GM12873 (cell line): ENCODE measurements at regions not wholly inside any gene's neighbourhood (a gene's known extent, or its start where the extent isn't known, plus 50 kb on each side); places are given as distances from the start of the nearest gene placed in this dataset.

Experiments
- CTCF ChIP-seq: IDR thresholded peaks from 2 replicates; pipeline ENCODE4 v1.5.1; 2012; ENCODE audit warnings: low read depth, mild to moderate bottlenecking, moderate library complexity, low read length, control low read depth; ENCODE audit not compliant: insufficient read depth; ENCODE audit errors: missing control alignments

DNA sequence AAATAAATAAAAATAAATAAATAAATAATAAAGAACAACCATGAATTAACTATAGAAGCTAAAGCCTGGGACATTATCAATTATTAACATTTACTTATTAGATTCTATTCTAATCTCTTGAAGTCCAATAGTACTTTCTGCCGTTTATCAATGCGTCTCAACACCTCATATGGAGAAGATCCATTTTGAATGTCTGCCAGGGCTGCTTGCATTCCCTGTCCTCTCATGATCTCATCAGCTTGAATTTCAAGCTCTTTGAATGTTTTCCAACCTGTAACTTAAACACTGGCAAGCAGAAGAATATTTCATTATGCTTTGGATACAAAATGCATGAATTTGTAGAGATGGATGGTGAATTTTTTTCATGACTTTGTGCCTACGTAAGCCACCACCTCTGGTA, 191.9 kb upstream of the ANKFN1 start:
- no peak for TF ChIP-seq CTCF

DNA sequence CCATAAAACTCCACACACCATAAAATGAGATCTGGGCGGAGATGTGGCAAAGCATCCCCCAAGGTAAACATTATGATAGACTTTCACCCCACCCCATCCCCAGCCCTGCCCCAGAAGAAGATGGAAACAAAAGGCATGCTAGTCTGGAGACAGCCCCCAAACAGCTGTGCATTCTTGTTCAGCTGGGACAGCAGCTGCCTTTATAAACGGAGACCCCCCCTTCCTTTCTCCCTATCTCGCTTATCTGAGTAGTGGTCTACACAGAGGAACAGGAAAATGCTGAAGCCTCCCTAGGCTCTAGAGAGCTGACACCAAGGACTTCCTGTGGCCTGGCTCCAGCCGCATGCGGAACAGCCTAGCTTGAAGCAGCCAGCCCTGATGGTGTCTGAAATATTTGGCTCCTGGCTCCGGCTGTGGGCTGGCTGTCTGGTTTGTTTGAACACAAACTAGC, 190.3 kb upstream of the ANKFN1 start:
- TF ChIP-seq CTCF, result no peak

- TF ChIP-seq CTCF, result no peak
Measured at GRCh38 chr17:55964191-55964590, 189.1 kb upstream of the ANKFN1 start.

- no peak for TF ChIP-seq CTCF
Measured at GRCh38 chr17:55965051-55965450, 188.2 kb upstream of the ANKFN1 start.

DNA sequence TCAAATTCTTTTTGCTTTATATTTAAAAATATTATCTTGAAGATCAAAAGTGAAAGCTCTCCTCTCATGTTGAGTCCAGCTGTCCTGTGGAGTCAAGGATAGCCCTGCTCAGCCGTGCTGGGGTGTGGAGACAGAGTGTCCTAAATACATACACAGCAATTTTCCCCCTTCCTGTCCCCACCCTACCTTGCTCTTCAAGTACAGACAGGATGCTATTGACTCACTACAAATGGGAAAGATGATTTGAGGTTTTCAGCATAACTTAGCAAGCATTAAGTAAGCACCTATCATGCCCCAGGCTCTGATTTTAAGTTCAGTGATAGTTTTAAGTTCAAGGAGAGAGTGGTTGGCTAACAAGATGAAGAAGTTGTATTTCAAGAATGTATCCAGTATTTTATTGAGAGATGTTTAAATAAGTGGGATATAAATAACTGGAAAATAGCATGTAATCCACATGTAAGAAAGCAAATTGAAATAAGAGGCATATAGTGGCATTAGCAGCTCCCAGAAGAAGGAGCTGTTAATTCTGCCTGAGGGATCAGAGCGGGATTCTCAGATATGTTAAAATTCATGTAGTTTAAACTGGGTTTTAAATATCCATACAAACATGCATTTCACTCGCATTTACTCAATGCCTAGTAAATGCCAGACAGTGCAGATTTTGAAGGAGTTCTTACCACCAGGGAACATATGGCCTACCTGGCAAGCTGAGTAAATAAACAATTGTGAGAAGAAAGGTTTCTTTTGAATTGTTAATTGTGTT, 183.5 kb upstream of the ANKFN1 start:
- no peak for TF ChIP-seq CTCF

DNA sequence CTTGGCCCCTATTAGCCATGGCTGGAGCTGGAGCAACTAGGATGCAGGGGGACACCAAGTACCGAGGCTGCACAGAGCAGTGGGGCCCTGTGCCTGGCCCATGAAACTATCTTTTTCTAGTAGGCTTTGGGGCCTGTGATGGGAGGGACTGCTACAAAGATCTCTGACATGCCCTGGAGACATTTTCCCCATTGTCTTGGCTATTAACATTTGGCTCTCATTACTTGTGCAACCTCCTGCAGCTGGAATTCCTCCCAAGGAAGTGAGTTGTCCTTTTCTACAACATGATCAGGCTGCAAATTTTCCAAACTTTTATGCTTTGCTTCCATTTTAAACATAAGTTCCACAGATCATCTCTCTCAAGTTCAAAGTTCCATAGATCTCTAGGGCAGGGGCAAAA, 174.7 kb upstream of the ANKFN1 start:
- no peak for TF ChIP-seq CTCF

- TF ChIP-seq CTCF, result no peak
Measured at GRCh38 chr17:55983096-55983495, 170.2 kb upstream of the ANKFN1 start.
